Tibial nerve (tissue), 4 donors: ENCODE measurements at regions not wholly inside any gene's neighbourhood (a gene's known extent, or its start where the extent isn't known, plus 50 kb on each side); places are given as distances from the start of the nearest gene placed in this dataset.

Experiments
- DNase-seq, 2 donors: peaks; one replicate each; pipeline ENCODE4 v3.0.0-alpha.2; 2019; ENCODE audit warnings: low spot score in 2 of 2
- H3K27ac ChIP-seq, 4 donors: fragments of 200-600 bp; sonication (generic) in 3 of 4; one replicate each; pipeline ENCODE4 v1.5.1; 2017 to 2019; ENCODE audit warnings: mild to moderate bottlenecking in 1 of 4
- H3K27me3 ChIP-seq, 2 donors: fragments of 200-600 bp; sonication (generic) in 1 of 2; one replicate each; pipeline versions ENCODE4 v1.5.1 to v1.6.0; 2017 to 2019
- H3K36me3 ChIP-seq, 3 donors: fragments of 200-600 bp; sonication (generic); one replicate each; pipeline ENCODE4 v1.5.1; 2018 to 2019
- H3K4me1 ChIP-seq, 4 donors: fragments of 200-600 bp; sonication (generic) in 3 of 4; one replicate each; pipeline ENCODE4 v1.5.1; 2017 to 2019
- H3K4me3 ChIP-seq, 4 donors: fragments of 200-600 bp; sonication (generic) in 3 of 4; one replicate each; pipeline ENCODE4 v1.5.1; 2017 to 2019; ENCODE audit warnings: mild to moderate bottlenecking in 1 of 4, moderate library complexity in 1 of 4
- H3K9me3 ChIP-seq, 4 donors: fragments of 200-600 bp; sonication (generic) in 3 of 4; one replicate each; pipeline ENCODE4 v1.5.1; 2017 to 2019
- CTCF ChIP-seq, 5 experiments: fragments of 200-600 bp in 3 of 5; fragments of 450-650 bp in 2 of 5; sonication (generic) in 3 of 5; IDR thresholded peaks; one replicate each; pipeline ENCODE4 v1.5.1; 2016 to 2019; ENCODE audit warnings: antibody characterized with exemption in 5 of 5, mild to moderate bottlenecking in 3 of 5, moderate library complexity in 2 of 5
- EP300 ChIP-seq, 2 donors: sonication (generic); formaldehyde crosslinking; IDR thresholded peaks; one replicate each; pipeline ENCODE4 v1.6.1; 2017; ENCODE audit warnings: antibody characterized with exemption in 2 of 2, mild to moderate bottlenecking in 1 of 2
- POLR2A ChIP-seq, 2 donors: fragments of 450-650 bp; IDR thresholded peaks; one replicate each; pipeline ENCODE4 v1.6.1; 2017; ENCODE audit warnings: antibody characterized with exemption in 2 of 2, mild to moderate bottlenecking in 2 of 2, moderate library complexity in 2 of 2
- WGBS, 2 donors: methylation state at CpG; one replicate each; pipeline ENCODE4 v1.1.5; 2018; 5-methylcytosine and 5-hydroxymethylcytosine counted together

GRCh38 chr20:17093782-17094181, 133.1 kb upstream of the PCSK2 start:
- Histone ChIP-seq H3K4me1 (no peaks in the 10 kb centered on the region), H3K27me3 (no peaks in the 10 kb centered on the region), H3K36me3 (no peaks in the 10 kb centered on the region), H3K9me3 (no peaks in the 10 kb centered on the region), H3K27ac (no peak overlapping the region), H3K4me3 (no peak overlapping the region)
- WGBS, 2 donors: 81 to 85% methylated on average over 4 of the region's 4 CpGs
- no peak for DNase-seq
- TF ChIP-seq CTCF (IDR thresholded peaks at IDR 0.05) (no peak), EP300 (IDR thresholded peaks at IDR 0.05) (no peak), POLR2A (IDR thresholded peaks at IDR 0.05) (no peak)

- WGBS, 2 donors: 50 to 51% methylated on average over 4 of the region's 4 CpGs
Measured at GRCh38 chr20:17097603-17098002, 129.2 kb upstream of the PCSK2 start.

DNA sequence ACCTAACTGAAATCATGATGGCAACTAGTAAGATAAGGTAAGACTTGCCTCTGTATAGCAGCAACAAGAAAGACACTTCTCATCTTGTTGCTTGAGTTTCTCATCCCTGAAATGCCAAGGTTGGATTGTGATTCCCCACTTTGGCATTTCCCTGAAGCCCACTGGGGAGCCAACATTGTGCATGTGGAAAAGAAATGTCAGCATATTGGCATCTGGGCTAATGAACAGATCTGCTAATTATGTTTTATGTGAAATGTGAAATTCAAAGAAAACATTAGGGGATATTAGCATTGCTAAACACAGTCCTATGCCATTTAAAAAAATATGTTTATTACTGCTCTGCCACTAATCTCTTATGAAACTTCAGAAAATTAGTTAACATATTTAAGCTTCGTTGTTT, 126.3 kb upstream of the PCSK2 start:
- Histone ChIP-seq H3K4me1 (no peaks in the 10 kb centered on the region), H3K27me3 (no peaks in the 10 kb centered on the region), H3K27ac (no peak overlapping the region), H3K36me3 (no peaks in the 10 kb centered on the region), H3K4me3 (no peak overlapping the region), H3K9me3 (no peaks in the 10 kb centered on the region)
- TF ChIP-seq EP300 (IDR thresholded peaks at IDR 0.05) (no peak), POLR2A (IDR thresholded peaks at IDR 0.05) (no peak), CTCF (IDR thresholded peaks at IDR 0.05) (no peak)
- WGBS, 2 donors: 73 to 83% methylated on average over 1 of the region's 1 CpG
- DNase-seq: no peak

More at GRCh38 chr20:17097603-17098002, 129.2 kb upstream of the PCSK2 start:
- H3K9me3 ChIP-seq: no peaks in the 10 kb centered on the region
- no peak overlapping the region for H3K4me3 ChIP-seq
- no peaks in the 10 kb centered on the region for H3K4me1 ChIP-seq
- DNase-seq: no peak
- H3K36me3 ChIP-seq: no peaks in the 10 kb centered on the region
- no peaks in the 10 kb centered on the region for H3K27me3 ChIP-seq
- TF ChIP-seq POLR2A (IDR thresholded peaks at IDR 0.05): no peak
- no peak overlapping the region for H3K27ac ChIP-seq

GRCh38 chr20:17107127-17107526, 119.7 kb upstream of the PCSK2 start:
- H3K4me1 ChIP-seq: no peaks in the 10 kb centered on the region

GRCh38 chr20:17108896-17109295, 117.9 kb upstream of the PCSK2 start:
- Histone ChIP-seq H3K27me3 (no peaks in the 10 kb centered on the region), H3K36me3 (no peaks in the 10 kb centered on the region), H3K4me1 (no peaks in the 10 kb centered on the region), H3K9me3 (no peaks in the 10 kb centered on the region), H3K4me3 (no peak overlapping the region), H3K27ac (no peak overlapping the region)
- 62 to 68% methylated on average over 2 of the region's 2 CpGs for WGBS, 2 donors
- DNase-seq: no peak
- TF ChIP-seq POLR2A (IDR thresholded peaks at IDR 0.05) (no peak), EP300 (IDR thresholded peaks at IDR 0.05) (no peak), CTCF (IDR thresholded peaks at IDR 0.05) (no peak)

More at GRCh38 chr20:17107127-17107526, 119.7 kb upstream of the PCSK2 start:
- H3K27ac ChIP-seq: no peak overlapping the region
- no peak overlapping the region for H3K4me3 ChIP-seq
- DNase-seq: no peak
- no peaks in the 10 kb centered on the region for H3K27me3 ChIP-seq
- H3K36me3 ChIP-seq: no peaks in the 10 kb centered on the region
- no peaks in the 10 kb centered on the region for H3K9me3 ChIP-seq
- 90 to 91% methylated on average over 6 of the region's 6 CpGs for WGBS, 2 donors
- no peak for TF ChIP-seq POLR2A (IDR thresholded peaks at IDR 0.05)
- no peak for TF ChIP-seq EP300 (IDR thresholded peaks at IDR 0.05)
- no peak for TF ChIP-seq CTCF (IDR thresholded peaks at IDR 0.05)

GRCh38 chr20:17109307-17109706, 117.5 kb upstream of the PCSK2 start:
- Histone ChIP-seq H3K9me3 (no peaks in the 10 kb centered on the region), H3K4me1 (no peaks in the 10 kb centered on the region), H3K27ac (no peak overlapping the region), H3K27me3 (no peaks in the 10 kb centered on the region), H3K4me3 (no peak overlapping the region), H3K36me3 (no peaks in the 10 kb centered on the region)
- no peak for DNase-seq
- WGBS, 2 donors: 70 to 79% methylated on average over 2 of the region's 2 CpGs
- TF ChIP-seq EP300 (IDR thresholded peaks at IDR 0.05) (no peak), CTCF (IDR thresholded peaks at IDR 0.05) (no peak), POLR2A (IDR thresholded peaks at IDR 0.05) (no peak)
